ENCODE measurements at regions not wholly inside any gene's neighbourhood (a gene's known extent, or its start where the extent isn't known, plus 50 kb on each side); places are given as distances from the start of the nearest gene placed in this dataset.

- Mint-ChIP-seq H3K4me1 (no peaks in the 10 kb centered on the region), H3K4me3 (no peak overlapping the region), H3K36me3 (no peaks in the 10 kb centered on the region), H3K27me3 (no peaks in the 10 kb centered on the region), H3K9me3 (peaks cover 0 to 4% (median 0%) of the 10 kb centered on the region in 7 donors), H3K27ac (no peak overlapping the region)
- DNase-seq = no peak
- ATAC-seq (ENCODE audit: low read depth in 2 of 2) = no peak
Measured at GRCh38 chr2:155162494-155162893, 464.0 kb downstream of the KCNJ3 start.

GRCh38 chr2:155161314-155161713 is 462.8 kb downstream of the KCNJ3 start:
- no peak for DNase-seq
- H3K9me3 Mint-ChIP-seq = peaks cover 0 to 4% (median 0%) of the 10 kb centered on the region in 7 donors
- no peak overlapping the region for H3K4me3 Mint-ChIP-seq
- no peaks in the 10 kb centered on the region for H3K36me3 Mint-ChIP-seq
- no peak for ATAC-seq (ENCODE audit: low read depth in 2 of 2)
- H3K27ac Mint-ChIP-seq = no peak overlapping the region
- no peaks in the 10 kb centered on the region for H3K27me3 Mint-ChIP-seq
- H3K4me1 Mint-ChIP-seq = no peaks in the 10 kb centered on the region

- no peaks in the 10 kb centered on the region for H3K4me1 Mint-ChIP-seq
- no peak for DNase-seq
- no peak for ATAC-seq (ENCODE audit: low read depth in 2 of 2)
- no peak overlapping the region for H3K27ac Mint-ChIP-seq
- H3K27me3 Mint-ChIP-seq = no peaks in the 10 kb centered on the region
- peaks cover 0 to 4% (median 0%) of the 10 kb centered on the region in 7 donors for H3K9me3 Mint-ChIP-seq
- H3K36me3 Mint-ChIP-seq = no peaks in the 10 kb centered on the region
- no peak overlapping the region for H3K4me3 Mint-ChIP-seq
Measured at GRCh38 chr2:155157711-155158110, 459.2 kb downstream of the KCNJ3 start.

- Mint-ChIP-seq H3K36me3 (no peaks in the 10 kb centered on the region), H3K9me3 (peaks cover 0 to 4% (median 0%) of the 10 kb centered on the region in 7 donors), H3K4me1 (no peaks in the 10 kb centered on the region), H3K4me3 (no peak overlapping the region), H3K27ac (no peak overlapping the region), H3K27me3 (no peaks in the 10 kb centered on the region)
- DNase-seq (no peak), ATAC-seq (ENCODE audit: low read depth in 2 of 2) (no peak)
Measured at GRCh38 chr2:155157065-155157464, 458.6 kb downstream of the KCNJ3 start.

GRCh38 chr2:155151945-155152344 is 453.4 kb downstream of the KCNJ3 start:
- Mint-ChIP-seq H3K4me3 (peak overlapping the region in 1 of 8 donors; percentile 63), H3K36me3 (no peaks in the 10 kb centered on the region), H3K9me3 (peaks cover 0 to 4% (median 0%) of the 10 kb centered on the region in 7 donors), H3K27me3 (no peaks in the 10 kb centered on the region), H3K4me1 (no peaks in the 10 kb centered on the region), H3K27ac (no peak overlapping the region)
- ATAC-seq (ENCODE audit: low read depth in 2 of 2) (no peak), DNase-seq (no peak)

GRCh38 chr2:155151472-155151871 is 453.0 kb downstream of the KCNJ3 start:
- H3K9me3 Mint-ChIP-seq = peaks cover 0 to 4% (median 0%) of the 10 kb centered on the region in 7 donors
- DNase-seq (no peak), ATAC-seq (ENCODE audit: low read depth in 2 of 2) (no peak)
- H3K36me3 Mint-ChIP-seq = no peaks in the 10 kb centered on the region
- H3K27ac Mint-ChIP-seq = no peak overlapping the region
- H3K4me1 Mint-ChIP-seq = no peaks in the 10 kb centered on the region
- no peak overlapping the region for H3K4me3 Mint-ChIP-seq
- no peaks in the 10 kb centered on the region for H3K27me3 Mint-ChIP-seq

GRCh38 chr2:155145758-155146229 is 447.3 kb downstream of the KCNJ3 start:
- no peaks in the 10 kb centered on the region for H3K27me3 Mint-ChIP-seq
- no peak overlapping the region for H3K4me3 Mint-ChIP-seq
- ATAC-seq (ENCODE audit: low read depth in 2 of 2) (no peak), DNase-seq (no peak)
- no peaks in the 10 kb centered on the region for H3K36me3 Mint-ChIP-seq
- no peak overlapping the region for H3K27ac Mint-ChIP-seq
- no peaks in the 10 kb centered on the region for H3K4me1 Mint-ChIP-seq
- H3K9me3 Mint-ChIP-seq = peaks cover 0 to 5% (median 0%) of the 10 kb centered on the region in 7 donors

GRCh38 chr2:155141418-155141817 is 442.9 kb downstream of the KCNJ3 start:
- DNase-seq = no peak
- Mint-ChIP-seq H3K4me3 (no peak overlapping the region), H3K9me3 (peaks cover 0 to 7% (median 0%) of the 10 kb centered on the region in 7 donors), H3K27me3 (no peaks in the 10 kb centered on the region), H3K27ac (no peak overlapping the region), H3K36me3 (no peaks in the 10 kb centered on the region), H3K4me1 (no peaks in the 10 kb centered on the region)
- ATAC-seq (ENCODE audit: low read depth in 2 of 2) = no peak

GRCh38 chr2:155125585-155126230 is 427.2 kb downstream of the KCNJ3 start:
- H3K36me3 Mint-ChIP-seq = no peaks in the 10 kb centered on the region
- H3K4me3 Mint-ChIP-seq = no peak overlapping the region
- no peaks in the 10 kb centered on the region for H3K27me3 Mint-ChIP-seq
- H3K27ac Mint-ChIP-seq = no peak overlapping the region
- H3K9me3 Mint-ChIP-seq = peaks cover 0 to 4% (median 0%) of the 10 kb centered on the region in 7 donors
- DNase-seq = no peak
- no peaks in the 10 kb centered on the region for H3K4me1 Mint-ChIP-seq
- no peak for ATAC-seq (ENCODE audit: low read depth in 2 of 2)

GRCh38 chr2:155115846-155116245 is 417.4 kb downstream of the KCNJ3 start:
- Mint-ChIP-seq H3K27ac (no peak overlapping the region), H3K4me1 (no peaks in the 10 kb centered on the region), H3K36me3 (no peaks in the 10 kb centered on the region), H3K27me3 (no peaks in the 10 kb centered on the region), H3K9me3 (peaks cover 2 to 20% (median 6%) of the 10 kb centered on the region in 7 donors), H3K4me3 (no peak overlapping the region)
- no peak for ATAC-seq (ENCODE audit: low read depth in 2 of 2)
- DNase-seq = no peak

GRCh38 chr2:155111070-155111469 is 412.6 kb downstream of the KCNJ3 start:
- Mint-ChIP-seq H3K27ac (no peak overlapping the region), H3K9me3 (peaks cover 2 to 10% (median 6%) of the 10 kb centered on the region in 7 donors), H3K27me3 (no peaks in the 10 kb centered on the region), H3K36me3 (no peaks in the 10 kb centered on the region), H3K4me3 (no peak overlapping the region), H3K4me1 (no peaks in the 10 kb centered on the region)
- DNase-seq (no peak), ATAC-seq (ENCODE audit: low read depth in 2 of 2) (no peak)

GRCh38 chr2:155109527-155109926 is 411.0 kb downstream of the KCNJ3 start:
- H3K36me3 Mint-ChIP-seq = no peaks in the 10 kb centered on the region
- H3K4me1 Mint-ChIP-seq = no peaks in the 10 kb centered on the region
- H3K4me3 Mint-ChIP-seq = no peak overlapping the region
- peaks cover 0 to 6% (median 3%) of the 10 kb centered on the region in 7 donors for H3K9me3 Mint-ChIP-seq
- H3K27ac Mint-ChIP-seq = no peak overlapping the region
- ATAC-seq (ENCODE audit: low read depth in 2 of 2) = no peak
- no peak for DNase-seq
- no peaks in the 10 kb centered on the region for H3K27me3 Mint-ChIP-seq

GRCh38 chr2:155100261-155100660 is 401.8 kb downstream of the KCNJ3 start:
- DNase-seq = no peak
- Mint-ChIP-seq H3K36me3 (no peaks in the 10 kb centered on the region), H3K27ac (no peak overlapping the region), H3K4me3 (no peak overlapping the region), H3K4me1 (no peaks in the 10 kb centered on the region), H3K27me3 (no peaks in the 10 kb centered on the region), H3K9me3 (peaks cover 4 to 16% (median 10%) of the 10 kb centered on the region in 7 donors)
- ATAC-seq (ENCODE audit: low read depth in 2 of 2) = no peak

- no peak overlapping the region for H3K27ac Mint-ChIP-seq
- no peaks in the 10 kb centered on the region for H3K36me3 Mint-ChIP-seq
- H3K9me3 Mint-ChIP-seq = peaks cover 4 to 16% (median 10%) of the 10 kb centered on the region in 7 donors
- no peaks in the 10 kb centered on the region for H3K27me3 Mint-ChIP-seq
- no peak overlapping the region for H3K4me3 Mint-ChIP-seq
- no peak for ATAC-seq (ENCODE audit: low read depth in 2 of 2)
- H3K4me1 Mint-ChIP-seq = no peaks in the 10 kb centered on the region
- no peak for DNase-seq
Measured at GRCh38 chr2:155099784-155100183, 401.3 kb downstream of the KCNJ3 start.

All from naive B cell (primary cell).